ENCODE measurements at regions not wholly inside any gene's neighbourhood (a gene's known extent, or its start where the extent isn't known, plus 50 kb on each side); places are given as distances from the start of the nearest gene placed in this dataset.

- TF ChIP-seq POLR2A (IDR thresholded peaks at IDR 0.05) (no peak), POLR2AphosphoS5 (IDR thresholded peaks at IDR 0.05) (no peak), CTCF (IDR thresholded peaks at IDR 0.05) (no peak)
These were observed 100.3 kb downstream of the EMB start for GRCh38 chr5:50340757-50341156.
